Umbilical cord (tissue), 1 donor: ENCODE measurements at regions not wholly inside any gene's neighbourhood (a gene's known extent, or its start where the extent isn't known, plus 50 kb on each side); places are given as distances from the start of the nearest gene placed in this dataset.

ENCODE experiments used
- DNase-seq: peaks from one replicate; pipeline ENCODE4 v3.0.0-alpha.2; 2015; ENCODE audit warnings: low spot score

DNA sequence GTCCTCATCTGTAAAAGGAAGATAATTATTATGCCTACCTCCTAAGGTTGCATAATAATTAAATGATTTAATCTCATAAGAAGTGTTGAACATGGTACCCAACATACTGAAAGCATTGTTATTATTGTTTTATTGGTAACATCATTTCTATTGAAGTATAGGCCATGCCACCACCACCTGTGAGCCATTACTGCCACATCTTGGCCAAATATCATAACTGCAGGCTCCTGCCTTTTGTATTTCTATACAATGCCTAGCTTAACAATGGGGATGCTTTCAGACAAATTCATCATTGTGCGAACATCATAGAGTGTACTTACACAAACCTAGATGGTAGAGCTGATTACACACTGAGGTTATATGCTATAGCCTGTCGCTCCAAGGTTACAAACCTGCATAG, 61.1 kb upstream of the NPSR1 start:
- no peak for DNase-seq

GRCh38 chr7:34603711-34604444, 54.1 kb upstream of the NPSR1 start:
- no peak for DNase-seq
